Activated naive CD8-positive, alpha-beta T cell treated with anti-CD3 and anti-CD28 coated beads, Interleukin-2, amount 50 U/mL, for 24 hours (primary cell): ENCODE measurements at regions not wholly inside any gene's neighbourhood (a gene's known extent, or its start where the extent isn't known, plus 50 kb on each side); places are given as distances from the start of the nearest gene placed in this dataset.
"Not testable (repeated sequence)": the region's sequence is repeated elsewhere in the genome, so short reads cannot be mapped to it uniquely, and the experiment has no call there.

Experiments
- ATAC-seq: fragments of 150-1000 bp; cut with Tn5 transposase; one replicate; pipeline ENCODE4 v1.10.0; 2021
- DNase-seq: peaks from one replicate; pipeline ENCODE4 v3.0.0; 2021
- H3K27ac Mint-ChIP-seq: one replicate; pipeline ENCODE4 v1.8.0; 2021; ENCODE audit warnings: mild to moderate bottlenecking, mixed read lengths
- H3K27me3 Mint-ChIP-seq: one replicate; pipeline ENCODE4 v1.8.0; 2021; ENCODE audit warnings: mixed read lengths
- H3K36me3 Mint-ChIP-seq: one replicate; pipeline ENCODE4 v1.8.0; 2021; ENCODE audit warnings: low read depth, mixed read lengths
- H3K4me1 Mint-ChIP-seq: one replicate; pipeline ENCODE4 v1.8.0; 2021; ENCODE audit warnings: mixed read lengths
- H3K4me3 Mint-ChIP-seq: one replicate; pipeline ENCODE4 v1.8.0; 2021; ENCODE audit warnings: mild to moderate bottlenecking, moderate library complexity, mixed read lengths
- H3K9me3 Mint-ChIP-seq: one replicate; pipeline ENCODE4 v1.8.0; 2021; ENCODE audit warnings: mixed read lengths

DNA sequence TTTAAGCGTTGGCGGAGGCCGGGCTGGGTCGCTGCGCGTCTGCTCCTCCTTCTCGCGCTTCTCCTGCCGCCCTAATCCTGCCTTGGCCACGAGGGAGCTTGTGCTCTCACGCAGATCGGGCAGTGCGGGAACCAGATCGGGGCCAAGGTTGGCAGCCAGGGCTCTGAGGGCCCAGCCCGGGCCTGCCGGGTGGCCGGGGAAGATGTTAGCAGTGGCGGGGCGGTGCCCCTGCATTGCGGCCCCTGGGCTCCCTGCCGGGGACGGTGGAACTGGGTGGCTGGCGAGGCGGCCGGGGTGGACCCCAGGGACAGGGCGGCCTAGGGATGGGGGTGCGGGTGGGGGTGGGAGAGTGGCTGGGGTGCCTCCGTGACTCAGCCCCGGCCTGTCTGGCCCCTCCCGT lies 297.4 kb downstream of the CACNA1B start:
- H3K9me3 Mint-ChIP-seq, H3K27ac Mint-ChIP-seq, H3K4me1 Mint-ChIP-seq, H3K36me3 Mint-ChIP-seq, H3K27me3 Mint-ChIP-seq, DNase-seq, ATAC-seq, H3K4me3 Mint-ChIP-seq: not testable (repeated sequence)

GRCh38 chr9:138175354-138175753 lies 297.8 kb downstream of the CACNA1B start:
- ATAC-seq, H3K4me1 Mint-ChIP-seq: not testable (repeated sequence)

GRCh38 chr9:138177091-138177490 lies 299.5 kb downstream of the CACNA1B start:
- not testable (repeated sequence) for H3K4me3 Mint-ChIP-seq, H3K36me3 Mint-ChIP-seq, H3K27me3 Mint-ChIP-seq, H3K27ac Mint-ChIP-seq, H3K9me3 Mint-ChIP-seq, ATAC-seq, DNase-seq, H3K4me1 Mint-ChIP-seq

More at GRCh38 chr9:138175354-138175753, 297.8 kb downstream of the CACNA1B start:
- not testable (repeated sequence) for H3K27ac Mint-ChIP-seq, H3K36me3 Mint-ChIP-seq, H3K9me3 Mint-ChIP-seq, H3K27me3 Mint-ChIP-seq, DNase-seq, H3K4me3 Mint-ChIP-seq

- ATAC-seq, H3K27ac Mint-ChIP-seq, DNase-seq, H3K36me3 Mint-ChIP-seq, H3K27me3 Mint-ChIP-seq, H3K4me3 Mint-ChIP-seq, H3K4me1 Mint-ChIP-seq, H3K9me3 Mint-ChIP-seq: not testable (repeated sequence)
Observed at GRCh38 chr9:138179003-138179402, 301.4 kb downstream of the CACNA1B start.

DNA sequence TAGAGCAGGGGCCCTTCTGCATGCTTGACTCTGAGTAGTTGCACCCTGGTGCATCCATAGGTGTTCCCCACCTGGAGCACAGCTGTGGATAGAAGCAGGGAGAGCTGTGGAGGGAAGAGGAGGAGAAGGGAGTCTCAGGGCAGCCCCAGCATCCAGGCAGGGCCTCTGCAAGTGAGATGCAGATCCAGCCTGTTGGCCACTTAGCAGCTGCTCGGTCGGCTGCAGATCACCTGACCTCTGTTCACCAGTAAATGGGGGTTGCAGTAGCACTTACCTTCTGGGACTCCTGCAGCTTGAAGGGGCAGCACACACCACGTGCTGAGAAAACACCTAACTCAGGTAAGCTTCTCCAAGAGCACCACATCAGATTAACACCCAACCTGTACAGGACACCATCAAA lies 302.1 kb downstream of the CACNA1B start:
- not testable (repeated sequence) for H3K27me3 Mint-ChIP-seq, H3K9me3 Mint-ChIP-seq, H3K4me1 Mint-ChIP-seq

GRCh38 chr9:138181963-138182362 lies 304.4 kb downstream of the CACNA1B start:
- not testable (repeated sequence) for DNase-seq, H3K9me3 Mint-ChIP-seq, H3K27me3 Mint-ChIP-seq, H3K27ac Mint-ChIP-seq, H3K4me3 Mint-ChIP-seq, H3K36me3 Mint-ChIP-seq, ATAC-seq, H3K4me1 Mint-ChIP-seq

More for the DNA sequence above, 302.1 kb downstream of the CACNA1B start:
- H3K36me3 Mint-ChIP-seq, DNase-seq, H3K4me3 Mint-ChIP-seq, ATAC-seq, H3K27ac Mint-ChIP-seq: not testable (repeated sequence)

- not testable (repeated sequence) for H3K4me1 Mint-ChIP-seq, H3K9me3 Mint-ChIP-seq, H3K27ac Mint-ChIP-seq, H3K4me3 Mint-ChIP-seq, H3K36me3 Mint-ChIP-seq, ATAC-seq, DNase-seq, H3K27me3 Mint-ChIP-seq
Observed at GRCh38 chr9:138197156-138197555, 319.6 kb downstream of the CACNA1B start.

GRCh38 chr9:138198963-138199362 lies 321.4 kb downstream of the CACNA1B start:
- ATAC-seq, result not testable (repeated sequence)

DNA sequence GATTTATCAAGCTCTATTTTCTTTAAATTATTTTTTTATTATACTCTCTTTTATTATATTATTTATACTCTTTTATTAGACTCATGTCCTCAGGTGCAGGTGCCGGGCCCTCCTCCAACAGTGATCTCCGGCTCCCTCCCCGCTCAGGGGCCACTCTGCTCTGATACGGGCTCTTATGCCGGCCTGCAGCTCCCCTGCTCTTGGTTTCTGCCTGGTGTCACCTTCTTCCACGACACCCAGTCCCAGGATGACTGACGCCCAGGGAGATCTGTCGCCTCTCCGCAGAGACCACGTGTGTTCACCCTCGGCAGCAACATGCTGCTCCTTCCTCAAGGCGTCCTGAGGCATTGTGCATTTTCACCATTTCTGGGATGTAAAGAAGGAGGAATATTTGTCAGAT lies 322.3 kb downstream of the CACNA1B start:
- H3K9me3 Mint-ChIP-seq, H3K36me3 Mint-ChIP-seq, H3K4me1 Mint-ChIP-seq, H3K4me3 Mint-ChIP-seq, H3K27ac Mint-ChIP-seq, DNase-seq, H3K27me3 Mint-ChIP-seq: not testable (repeated sequence)
- peak; percentile 7 for ATAC-seq

More at GRCh38 chr9:138198963-138199362, 321.4 kb downstream of the CACNA1B start:
- H3K4me3 Mint-ChIP-seq, H3K27me3 Mint-ChIP-seq, H3K27ac Mint-ChIP-seq, H3K9me3 Mint-ChIP-seq, DNase-seq, H3K4me1 Mint-ChIP-seq, H3K36me3 Mint-ChIP-seq: not testable (repeated sequence)

DNA sequence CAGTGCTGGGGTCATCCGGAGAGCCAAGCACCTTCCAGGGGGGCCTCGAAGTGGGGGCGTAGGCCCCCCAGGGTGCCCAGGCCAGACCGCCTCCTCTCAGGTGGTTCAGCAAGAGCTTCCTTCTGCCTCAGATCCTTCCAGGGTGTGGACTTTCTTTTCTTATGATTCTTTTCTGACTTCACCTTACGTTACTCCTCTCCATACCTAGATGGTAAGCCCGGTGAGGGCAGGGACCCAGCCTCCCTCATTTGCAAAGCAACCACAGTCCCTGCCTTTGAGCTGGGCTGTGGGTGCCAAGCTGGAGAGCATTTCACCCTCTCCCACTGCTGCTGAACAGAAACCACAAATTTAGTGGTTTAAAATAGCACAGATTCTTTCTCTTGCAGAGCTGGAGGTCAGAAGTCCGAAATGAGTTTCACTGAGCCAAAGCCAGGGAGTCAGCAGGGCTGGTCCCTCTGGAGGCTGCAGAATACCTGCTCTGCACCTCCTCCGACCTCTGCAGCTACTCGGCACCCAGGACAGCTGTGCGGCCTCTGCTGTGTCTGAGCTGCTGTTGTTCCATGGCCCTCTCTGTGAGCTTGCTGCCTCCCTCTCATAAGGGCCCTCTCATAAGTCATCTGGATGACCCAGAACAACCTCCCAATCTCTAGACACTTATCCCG lies 323.0 kb downstream of the CACNA1B start:
- H3K27me3 Mint-ChIP-seq, H3K27ac Mint-ChIP-seq, H3K36me3 Mint-ChIP-seq, DNase-seq, ATAC-seq, H3K4me3 Mint-ChIP-seq, H3K4me1 Mint-ChIP-seq, H3K9me3 Mint-ChIP-seq: not testable (repeated sequence)

- H3K36me3 Mint-ChIP-seq, ATAC-seq, H3K9me3 Mint-ChIP-seq, H3K4me3 Mint-ChIP-seq, H3K27me3 Mint-ChIP-seq, DNase-seq, H3K27ac Mint-ChIP-seq, H3K4me1 Mint-ChIP-seq: not testable (repeated sequence)
Observed at GRCh38 chr9:138201167-138201889, 323.7 kb downstream of the CACNA1B start.

DNA sequence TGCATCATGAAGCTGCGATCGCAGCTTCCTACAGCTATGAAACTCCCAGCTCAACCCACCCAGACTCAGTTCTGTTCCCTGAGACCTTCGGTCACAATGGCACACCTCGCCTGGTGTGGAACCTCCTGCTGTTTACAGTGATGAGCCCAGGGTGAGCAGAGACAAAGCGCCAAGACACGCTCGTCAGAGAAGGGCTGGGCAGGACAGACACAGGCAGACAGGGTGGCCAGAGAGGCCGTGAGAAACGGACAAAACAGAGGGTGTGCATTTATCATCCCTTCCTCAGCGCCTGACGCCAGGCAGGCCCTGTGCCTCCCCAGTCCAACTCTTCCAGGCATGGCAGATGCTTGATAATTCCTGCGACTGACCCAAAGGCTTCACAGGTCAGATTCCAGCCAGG lies 324.5 kb downstream of the CACNA1B start:
- not testable (repeated sequence) for DNase-seq, H3K27ac Mint-ChIP-seq, H3K9me3 Mint-ChIP-seq, H3K4me3 Mint-ChIP-seq, H3K4me1 Mint-ChIP-seq, H3K36me3 Mint-ChIP-seq, ATAC-seq, H3K27me3 Mint-ChIP-seq

- not testable (repeated sequence) for H3K4me1 Mint-ChIP-seq, H3K4me3 Mint-ChIP-seq, H3K36me3 Mint-ChIP-seq, H3K27me3 Mint-ChIP-seq, H3K9me3 Mint-ChIP-seq, ATAC-seq, DNase-seq, H3K27ac Mint-ChIP-seq
Observed at GRCh38 chr9:138203304-138203703, 325.7 kb downstream of the CACNA1B start.

DNA sequence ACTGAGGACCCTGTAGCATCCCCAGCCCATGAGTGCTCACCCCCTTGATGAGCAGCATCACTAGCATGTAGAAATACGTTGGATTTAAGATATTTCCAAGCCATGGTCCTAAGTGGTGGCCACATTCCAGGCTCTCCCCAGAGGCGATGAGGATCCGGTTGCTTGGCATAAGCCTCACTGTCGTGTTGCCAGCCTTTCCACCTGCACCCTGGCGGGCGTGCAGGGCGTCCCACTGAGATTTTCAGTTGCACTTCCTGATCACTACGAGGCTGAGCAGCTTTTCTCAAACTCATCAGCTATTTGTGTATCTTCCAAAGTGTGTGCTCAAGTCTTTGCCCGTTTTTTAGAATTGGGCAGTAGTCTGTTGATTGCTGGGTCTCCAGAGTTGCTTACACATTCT lies 326.3 kb downstream of the CACNA1B start:
- not testable (repeated sequence) for ATAC-seq, H3K36me3 Mint-ChIP-seq, H3K4me1 Mint-ChIP-seq, H3K9me3 Mint-ChIP-seq, H3K27ac Mint-ChIP-seq, H3K27me3 Mint-ChIP-seq, DNase-seq, H3K4me3 Mint-ChIP-seq

GRCh38 chr9:138206108-138206507 lies 328.5 kb downstream of the CACNA1B start:
- not testable (repeated sequence) for H3K4me3 Mint-ChIP-seq, H3K4me1 Mint-ChIP-seq, ATAC-seq, H3K9me3 Mint-ChIP-seq, DNase-seq, H3K36me3 Mint-ChIP-seq, H3K27ac Mint-ChIP-seq, H3K27me3 Mint-ChIP-seq
